DND-41 (cell line): ENCODE measurements at regions not wholly inside any gene's neighbourhood (a gene's known extent, or its start where the extent isn't known, plus 50 kb on each side); places are given as distances from the start of the nearest gene placed in this dataset.

Experiments
- CTCF ChIP-seq: IDR thresholded peaks from 2 replicates; pipeline ENCODE4 v1.5.1; 2012; ENCODE audit warnings: borderline replicate concordance, low read length, moderate library complexity, mild to moderate bottlenecking; ENCODE audit not compliant: poor library complexity, severe bottlenecking; ENCODE audit errors: extremely low read depth
- EZH2 ChIP-seq: IDR thresholded peaks from 3 replicates; pipeline ENCODE4 v1.6.1; 2012; ENCODE audit warnings: borderline replicate concordance, low read depth, mild to moderate bottlenecking, moderate library complexity, low read length, inconsistent platforms; ENCODE audit not compliant: severe bottlenecking

DNA sequence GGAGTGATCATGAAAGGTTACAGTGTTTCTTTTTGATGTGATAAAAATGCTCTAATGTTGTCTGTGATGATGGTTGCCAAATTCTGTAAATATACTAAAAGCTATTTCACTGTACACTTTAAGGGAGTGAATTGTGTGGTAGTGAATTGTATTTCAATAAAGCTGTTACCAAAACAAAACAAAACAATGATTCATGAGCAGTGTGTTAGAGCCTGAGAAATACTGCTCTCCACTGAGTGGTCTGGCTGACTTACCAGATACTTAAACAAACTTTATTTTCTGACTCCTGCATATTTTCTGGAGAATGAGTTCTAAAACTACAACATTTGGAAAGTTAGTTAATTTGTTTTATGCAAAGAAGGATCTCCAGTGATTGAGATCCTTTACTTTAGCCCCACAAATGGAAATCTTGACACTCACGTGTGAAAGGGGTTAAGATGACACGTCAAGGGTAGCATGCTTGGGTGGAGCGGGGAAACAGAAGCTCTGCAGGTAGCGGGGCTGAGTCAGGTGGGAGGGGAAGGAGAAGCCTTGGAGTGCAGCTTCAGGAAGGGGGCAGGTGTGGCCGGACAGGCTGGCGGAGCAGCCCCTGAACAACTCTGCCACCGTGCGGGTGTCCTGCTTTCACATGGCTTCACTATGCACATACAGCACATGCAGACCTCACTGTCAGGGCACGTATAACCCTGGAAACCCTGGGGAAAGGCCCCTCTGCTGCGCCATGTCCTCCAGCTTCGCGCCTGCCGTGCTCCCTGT lies 256.7 kb downstream of the IRX1 start:
- TF ChIP-seq CTCF (no peak), EZH2 (no peak)
